Stimulated activated memory B cell treated with anti-CD40 and anti-IgM and Interleukin-4, amounts not matched to agents 10 μg/mL and 1 μg/mL and 100 μg/mL, for 72 hours (primary cell): ENCODE measurements at regions not wholly inside any gene's neighbourhood (a gene's known extent, or its start where the extent isn't known, plus 50 kb on each side); places are given as distances from the start of the nearest gene placed in this dataset.
A peak's percentile ranks its signal among the peaks of the same experiment; 100 is the strongest.
"Not testable (repeated sequence)": the region's sequence is repeated elsewhere in the genome, so short reads cannot be mapped to it uniquely, and the experiment has no call there.

Experiments used
- ATAC-seq: fragments of 150-1000 bp; cut with Tn5 transposase; 2 replicates; pipeline ENCODE4 v1.10.0; 2021
- H3K27ac Mint-ChIP-seq: one replicate; pipeline ENCODE4 v1.8.0; 2022; ENCODE audit warnings: mild to moderate bottlenecking, mixed read lengths
- H3K27me3 Mint-ChIP-seq: one replicate; pipeline ENCODE4 v1.8.0; 2022; ENCODE audit warnings: mixed read lengths
- H3K36me3 Mint-ChIP-seq: one replicate; pipeline ENCODE4 v1.8.0; 2022; ENCODE audit warnings: mixed read lengths
- H3K4me1 Mint-ChIP-seq: one replicate; pipeline ENCODE4 v1.8.0; 2022; ENCODE audit warnings: mixed read lengths
- H3K4me3 Mint-ChIP-seq: one replicate; pipeline ENCODE4 v1.8.0; 2022; ENCODE audit warnings: mild to moderate bottlenecking, moderate library complexity, mixed read lengths
- H3K9me3 Mint-ChIP-seq: one replicate; pipeline ENCODE4 v1.8.0; 2022; ENCODE audit warnings: mixed read lengths

GRCh38 chr16:17559394-17559793 lies 88.6 kb upstream of the XYLT1 start:
- peaks cover 6% of the 10 kb centered on the region for H3K4me1 Mint-ChIP-seq
- ATAC-seq, result no peak
- no peak overlapping the region for H3K27ac Mint-ChIP-seq
- H3K4me3 Mint-ChIP-seq, result no peak overlapping the region
- H3K36me3 Mint-ChIP-seq, result no peaks in the 10 kb centered on the region
- peaks cover 48% of the 10 kb centered on the region for H3K27me3 Mint-ChIP-seq
- no peaks in the 10 kb centered on the region for H3K9me3 Mint-ChIP-seq

GRCh38 chr16:17557949-17558348 lies 87.2 kb upstream of the XYLT1 start:
- H3K4me1 Mint-ChIP-seq, result peaks cover 6% of the 10 kb centered on the region
- H3K27ac Mint-ChIP-seq, result no peak overlapping the region

GRCh38 chr16:17557480-17557879 lies 86.7 kb upstream of the XYLT1 start:
- peaks cover 52% of the 10 kb centered on the region for H3K27me3 Mint-ChIP-seq
- H3K9me3 Mint-ChIP-seq, result no peaks in the 10 kb centered on the region
- no peak overlapping the region for H3K4me3 Mint-ChIP-seq
- no peak for ATAC-seq
- no peaks in the 10 kb centered on the region for H3K36me3 Mint-ChIP-seq
- peaks cover 6% of the 10 kb centered on the region for H3K4me1 Mint-ChIP-seq
- H3K27ac Mint-ChIP-seq, result no peak overlapping the region

More at GRCh38 chr16:17557949-17558348, 87.2 kb upstream of the XYLT1 start:
- H3K4me3 Mint-ChIP-seq, result no peak overlapping the region
- ATAC-seq, result no peak
- no peaks in the 10 kb centered on the region for H3K9me3 Mint-ChIP-seq
- H3K36me3 Mint-ChIP-seq, result no peaks in the 10 kb centered on the region
- H3K27me3 Mint-ChIP-seq, result peaks cover 52% of the 10 kb centered on the region

GRCh38 chr16:17556276-17557052 lies 85.7 kb upstream of the XYLT1 start:
- H3K9me3 Mint-ChIP-seq, result no peaks in the 10 kb centered on the region
- peaks cover 53% of the 10 kb centered on the region for H3K27me3 Mint-ChIP-seq
- no peak overlapping the region for H3K27ac Mint-ChIP-seq
- ATAC-seq, result no peak
- H3K36me3 Mint-ChIP-seq, result no peaks in the 10 kb centered on the region
- H3K4me1 Mint-ChIP-seq, result peaks cover 6% of the 10 kb centered on the region
- no peak overlapping the region for H3K4me3 Mint-ChIP-seq

- H3K27me3 Mint-ChIP-seq, result peaks cover 50% of the 10 kb centered on the region
- H3K9me3 Mint-ChIP-seq, result no peaks in the 10 kb centered on the region
- no peak for ATAC-seq
- H3K4me1 Mint-ChIP-seq, result peaks cover 6% of the 10 kb centered on the region
- H3K4me3 Mint-ChIP-seq, result no peak overlapping the region
- no peak overlapping the region for H3K27ac Mint-ChIP-seq
- no peaks in the 10 kb centered on the region for H3K36me3 Mint-ChIP-seq
These were observed 84.4 kb upstream of the XYLT1 start for GRCh38 chr16:17555176-17555575.

GRCh38 chr16:17552351-17552750 lies 81.6 kb upstream of the XYLT1 start:
- peaks cover 6% of the 10 kb centered on the region for H3K4me1 Mint-ChIP-seq
- ATAC-seq, result no peak
- no peak overlapping the region for H3K4me3 Mint-ChIP-seq
- H3K36me3 Mint-ChIP-seq, result no peaks in the 10 kb centered on the region
- H3K27ac Mint-ChIP-seq, result no peak overlapping the region
- peaks cover 3% of the 10 kb centered on the region for H3K9me3 Mint-ChIP-seq
- H3K27me3 Mint-ChIP-seq, result peaks cover 37% of the 10 kb centered on the region

- not testable (repeated sequence) for H3K4me3 Mint-ChIP-seq, ATAC-seq, H3K36me3 Mint-ChIP-seq
These were observed 80.9 kb upstream of the XYLT1 start for GRCh38 chr16:17551682-17552081.

GRCh38 chr16:17548825-17549224 lies 78.1 kb upstream of the XYLT1 start:
- Mint-ChIP-seq H3K36me3 (no peaks in the 10 kb centered on the region), H3K4me3 (no peak overlapping the region), H3K4me1 (no peaks in the 10 kb centered on the region), H3K27ac (no peak overlapping the region), H3K9me3 (peaks cover 14% of the 10 kb centered on the region), H3K27me3 (peaks cover 28% of the 10 kb centered on the region)
- no peak for ATAC-seq

More at GRCh38 chr16:17551682-17552081, 80.9 kb upstream of the XYLT1 start:
- not testable (repeated sequence) for H3K27ac Mint-ChIP-seq, H3K9me3 Mint-ChIP-seq, H3K4me1 Mint-ChIP-seq
- H3K27me3 Mint-ChIP-seq, result peaks cover 37% of the 10 kb centered on the region

GRCh38 chr16:17544785-17545184 lies 74.0 kb upstream of the XYLT1 start:
- no peak for ATAC-seq

GRCh38 chr16:17544304-17544703 lies 73.5 kb upstream of the XYLT1 start:
- Mint-ChIP-seq H3K27ac (no peak overlapping the region), H3K9me3 (peaks cover 14% of the 10 kb centered on the region), H3K36me3 (no peaks in the 10 kb centered on the region), H3K4me1 (no peaks in the 10 kb centered on the region), H3K27me3 (peaks cover 18% of the 10 kb centered on the region), H3K4me3 (no peak overlapping the region)
- no peak for ATAC-seq

More at GRCh38 chr16:17544785-17545184, 74.0 kb upstream of the XYLT1 start:
- Mint-ChIP-seq H3K27ac (no peak overlapping the region), H3K4me3 (no peak overlapping the region), H3K4me1 (no peaks in the 10 kb centered on the region), H3K27me3 (peaks cover 13% of the 10 kb centered on the region), H3K9me3 (peaks cover 14% of the 10 kb centered on the region), H3K36me3 (no peaks in the 10 kb centered on the region)

- no peak overlapping the region for H3K4me3 Mint-ChIP-seq
- H3K36me3 Mint-ChIP-seq, result no peaks in the 10 kb centered on the region
- H3K27ac Mint-ChIP-seq, result no peak overlapping the region
- H3K27me3 Mint-ChIP-seq, result peaks cover 25% of the 10 kb centered on the region
- H3K9me3 Mint-ChIP-seq, result peaks cover 14% of the 10 kb centered on the region
- H3K4me1 Mint-ChIP-seq, result no peaks in the 10 kb centered on the region
- ATAC-seq, result no peak
These were observed 72.3 kb upstream of the XYLT1 start for GRCh38 chr16:17543073-17543472.

GRCh38 chr16:17541324-17541723 lies 70.6 kb upstream of the XYLT1 start:
- ATAC-seq, result no peak
- H3K4me3 Mint-ChIP-seq, result no peak overlapping the region

GRCh38 chr16:17538927-17539326 lies 68.2 kb upstream of the XYLT1 start:
- Mint-ChIP-seq H3K36me3 (no peaks in the 10 kb centered on the region), H3K4me1 (no peaks in the 10 kb centered on the region), H3K4me3 (no peak overlapping the region), H3K9me3 (no peaks in the 10 kb centered on the region), H3K27me3 (peaks cover 44% of the 10 kb centered on the region), H3K27ac (no peak overlapping the region)
- no peak for ATAC-seq

More at GRCh38 chr16:17541324-17541723, 70.6 kb upstream of the XYLT1 start:
- Mint-ChIP-seq H3K4me1 (no peaks in the 10 kb centered on the region), H3K27ac (no peak overlapping the region), H3K9me3 (peaks cover 10% of the 10 kb centered on the region), H3K36me3 (no peaks in the 10 kb centered on the region), H3K27me3 (peaks cover 32% of the 10 kb centered on the region)

- Mint-ChIP-seq H3K27me3 (peaks cover 13% of the 10 kb centered on the region), H3K9me3 (no peaks in the 10 kb centered on the region), H3K27ac (peak overlapping the region; percentile 46), H3K4me3 (no peak overlapping the region), H3K4me1 (peaks cover 32% of the 10 kb centered on the region), H3K36me3 (no peaks in the 10 kb centered on the region)
- peak; percentile 71 for ATAC-seq
These were observed 61.7 kb upstream of the XYLT1 start for GRCh38 chr16:17532338-17532995.

- Mint-ChIP-seq H3K36me3 (no peaks in the 10 kb centered on the region), H3K27ac (peak overlapping the region; percentile 66), H3K9me3 (no peaks in the 10 kb centered on the region), H3K27me3 (peaks cover 1% of the 10 kb centered on the region), H3K4me1 (peaks cover 41% of the 10 kb centered on the region), H3K4me3 (peak overlapping the region; percentile 46)
- ATAC-seq, result peak; percentile 56
These were observed 59.4 kb upstream of the XYLT1 start for GRCh38 chr16:17529982-17530760.
